NCI-H1092 treated with DMSO at 0.1 percent for 48 hours (cell line): ENCODE measurements at regions not wholly inside any gene's neighbourhood (a gene's known extent, or its start where the extent isn't known, plus 50 kb on each side); places are given as distances from the start of the nearest gene placed in this dataset.
"Not testable (repeated sequence)": the region's sequence is repeated elsewhere in the genome, so short reads cannot be mapped to it uniquely, and the experiment has no call there.

ENCODE experiments used
- DNase-seq: peaks from one replicate; lab custom pipeline; 2025; lab: John Stamatoyannopoulos, UW

GRCh38 chr9:81022177-81022576, 667.2 kb downstream of the TLE1 start:
- no peak for DNase-seq

DNA sequence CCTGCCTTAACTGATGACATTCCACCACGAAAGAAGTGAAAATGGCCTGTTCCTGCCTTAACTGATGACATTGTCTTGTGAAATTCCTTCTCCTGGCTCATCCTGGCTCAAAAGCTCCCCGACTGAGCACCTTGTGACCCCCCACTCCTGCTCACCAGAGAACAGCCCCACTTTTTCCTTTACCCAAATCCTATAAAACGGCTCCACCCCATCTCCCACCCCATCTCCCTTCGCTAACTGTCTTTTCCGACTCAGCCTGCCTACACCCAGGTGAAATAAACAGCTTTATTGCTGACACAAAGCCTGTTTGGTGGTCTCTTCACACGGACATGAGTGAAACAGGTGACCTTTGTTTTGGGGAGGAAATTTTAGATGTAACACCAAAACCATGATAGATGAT, 674.4 kb downstream of the TLE1 start:
- DNase-seq, result not testable (repeated sequence)

DNA sequence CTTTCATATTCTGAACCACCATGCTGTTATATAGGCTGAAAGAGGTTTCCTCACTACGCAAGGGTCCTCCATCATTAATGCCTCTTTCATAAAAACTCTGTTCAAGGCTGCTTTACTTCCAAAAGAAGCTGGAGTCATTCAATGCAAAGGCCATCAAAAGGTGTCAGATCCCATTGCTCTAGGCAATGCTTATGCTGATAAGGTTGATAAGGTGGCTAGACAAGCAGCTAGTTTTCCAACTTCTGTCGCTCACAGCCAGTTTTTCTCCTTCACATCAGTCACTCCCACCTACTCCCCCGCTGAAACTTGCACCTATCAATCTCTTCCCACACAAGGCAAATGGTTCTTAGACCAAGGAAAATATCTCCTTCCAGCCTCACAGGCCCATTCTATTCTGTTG, 676.2 kb downstream of the TLE1 start:
- not testable (repeated sequence) for DNase-seq

- no peak for DNase-seq
These were observed 686.4 kb downstream of the TLE1 start for GRCh38 chr9:81002906-81003305.

GRCh38 chr9:81002242-81002641, 687.1 kb downstream of the TLE1 start:
- DNase-seq, result no peak

DNA sequence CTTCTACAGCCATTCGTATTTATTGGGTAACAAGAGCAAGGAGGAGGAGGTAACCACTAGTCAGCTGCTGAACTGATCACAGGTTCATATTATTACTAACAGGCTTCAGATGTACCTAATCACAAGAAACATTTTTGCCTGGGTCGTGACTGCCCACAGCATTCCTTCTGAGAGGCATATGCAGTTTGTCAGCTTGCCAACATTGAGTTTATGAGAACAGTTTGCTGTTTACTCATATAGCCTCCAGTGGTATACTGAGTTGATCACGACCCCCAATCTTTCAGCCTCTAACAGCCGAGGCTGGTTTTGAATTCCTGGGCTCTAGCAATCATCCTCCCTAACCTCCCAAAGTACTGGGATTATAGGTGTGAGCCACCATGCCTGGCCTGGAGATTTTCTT, 693.6 kb downstream of the TLE1 start:
- no peak for DNase-seq

- DNase-seq, result no peak
These were observed 694.5 kb downstream of the TLE1 start for GRCh38 chr9:80994892-80995291.

GRCh38 chr9:80985595-80985994, 703.8 kb downstream of the TLE1 start:
- not testable (repeated sequence) for DNase-seq

DNA sequence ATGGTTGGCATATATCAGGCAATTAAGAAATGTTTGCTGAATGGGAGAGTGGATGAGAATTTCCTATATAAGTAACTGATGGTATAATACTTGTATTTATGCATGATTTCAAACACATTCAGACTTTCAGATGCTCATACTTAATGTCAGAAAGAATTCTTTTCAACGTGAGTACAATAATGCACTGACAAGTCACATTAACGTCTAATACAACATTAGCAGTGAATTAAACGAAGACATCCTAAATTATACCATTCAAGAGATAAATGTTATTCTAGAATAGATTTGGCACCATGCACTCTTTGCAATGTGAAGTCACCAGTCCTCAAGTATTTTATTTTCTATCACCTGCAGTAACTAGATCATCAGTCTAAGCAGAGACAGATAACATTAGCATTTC, 712.9 kb downstream of the TLE1 start:
- no peak for DNase-seq

DNA sequence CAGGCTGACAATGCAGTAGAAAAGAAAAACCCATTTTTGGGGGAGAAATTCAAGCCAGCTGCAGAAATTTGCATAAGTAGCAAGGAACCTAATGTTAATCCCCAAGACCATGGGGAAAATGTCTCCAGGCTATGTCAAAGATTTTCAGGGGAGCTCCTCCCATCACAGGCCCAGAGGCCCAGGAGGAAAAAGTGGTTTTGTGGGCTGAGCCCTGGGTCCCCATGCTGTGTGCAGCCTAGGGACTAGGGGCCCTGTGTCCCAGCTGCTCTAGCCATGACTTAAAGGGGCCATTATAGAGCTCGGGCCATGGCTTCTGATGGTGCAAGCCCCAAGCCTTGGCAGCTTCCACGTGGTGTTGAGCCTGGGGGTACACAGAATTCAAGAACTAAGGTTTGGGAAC, 719.0 kb downstream of the TLE1 start:
- DNase-seq, result not testable (repeated sequence)

- no peak for DNase-seq
These were observed 720.7 kb downstream of the TLE1 start for GRCh38 chr9:80968611-80969010.

- no peak for DNase-seq
These were observed 724.4 kb downstream of the TLE1 start for GRCh38 chr9:80964914-80965313.

- no peak for DNase-seq
These were observed 725.0 kb downstream of the TLE1 start for GRCh38 chr9:80964374-80964773.

- DNase-seq, result no peak
These were observed 731.5 kb downstream of the TLE1 start for GRCh38 chr9:80957801-80958200.

GRCh38 chr9:80954521-80954920, 734.8 kb downstream of the TLE1 start:
- DNase-seq, result no peak

DNA sequence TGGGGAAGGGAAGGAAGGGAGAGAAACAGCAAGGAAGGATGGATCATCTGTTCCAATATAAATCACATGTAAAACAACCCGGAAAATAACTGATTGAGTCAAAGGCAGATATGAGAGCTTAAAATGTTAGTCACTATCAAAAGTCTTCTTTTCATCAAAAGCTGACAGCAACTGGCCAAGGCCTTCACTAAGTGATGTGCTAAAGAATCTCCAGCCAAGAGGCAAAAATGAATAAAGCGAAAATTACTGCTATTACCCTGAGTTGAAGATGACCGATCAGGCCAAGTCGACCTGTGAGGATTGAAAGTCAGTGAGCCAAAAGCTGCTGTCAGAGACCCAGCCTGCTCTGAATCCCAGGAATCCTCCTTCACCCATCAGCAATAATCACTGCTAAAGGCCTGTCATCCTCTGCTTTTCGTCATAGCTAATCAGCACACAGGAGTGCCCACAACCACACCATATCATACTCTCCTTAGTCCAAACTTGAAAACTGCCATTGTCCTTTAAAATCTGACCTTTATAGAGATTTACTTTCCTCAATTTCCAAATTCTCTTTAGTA, 736.9 kb downstream of the TLE1 start:
- DNase-seq, result no peak

DNA sequence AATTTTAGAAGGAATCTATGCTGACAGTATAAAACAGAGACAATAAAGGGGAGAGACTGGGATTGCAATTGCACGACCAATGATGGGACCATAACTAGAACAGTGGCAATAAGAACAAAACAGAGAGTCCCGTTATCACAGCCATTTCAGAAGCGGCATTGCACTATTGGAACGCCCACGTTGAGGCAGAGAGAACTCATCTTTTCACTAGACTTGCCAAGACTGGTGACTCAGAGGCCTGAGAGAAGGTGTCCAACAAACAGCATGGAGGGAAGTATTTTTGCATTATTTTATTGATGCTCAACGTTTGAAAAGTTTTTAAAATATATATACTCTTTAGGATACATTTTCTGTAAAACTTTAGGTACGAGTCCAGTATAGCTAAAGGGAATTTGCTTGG, 737.7 kb downstream of the TLE1 start:
- DNase-seq, result no peak

DNA sequence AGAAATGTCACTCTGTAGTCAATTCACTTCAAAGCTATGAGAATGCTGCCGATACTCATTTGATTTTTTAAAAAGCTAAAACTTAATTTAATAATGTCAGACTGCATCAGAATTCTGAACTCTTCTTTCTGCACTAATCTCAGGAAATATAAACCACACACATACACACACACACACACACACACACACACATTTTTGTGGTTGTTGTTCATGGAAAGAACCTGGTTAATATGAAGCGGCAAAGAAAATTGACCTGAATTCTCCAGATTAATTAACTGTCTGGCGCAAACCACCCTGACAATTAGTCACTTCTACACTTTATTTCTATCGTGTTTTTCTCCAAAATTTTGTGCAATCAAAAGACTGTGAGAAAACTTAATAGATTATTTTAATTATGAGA, 740.5 kb downstream of the TLE1 start:
- no peak for DNase-seq

DNA sequence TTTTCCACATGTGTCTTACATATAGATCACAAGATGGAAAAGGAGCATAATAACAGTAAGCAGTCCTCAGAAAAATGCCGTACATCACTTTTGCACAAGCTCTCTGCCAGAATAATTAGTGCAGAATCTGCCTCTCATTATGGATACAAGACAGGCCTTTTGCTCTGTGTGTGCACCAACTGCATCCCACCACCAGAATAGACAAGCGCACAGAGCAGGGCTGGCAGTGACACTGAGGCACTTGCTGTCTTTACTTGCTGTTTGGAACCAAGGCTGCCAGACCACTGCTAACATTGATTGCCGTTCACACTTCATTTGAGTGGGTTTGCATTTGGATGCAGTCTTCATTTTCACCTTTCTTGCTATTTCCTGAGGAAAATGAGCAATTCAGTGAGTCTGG, 741.3 kb downstream of the TLE1 start:
- no peak for DNase-seq

DNA sequence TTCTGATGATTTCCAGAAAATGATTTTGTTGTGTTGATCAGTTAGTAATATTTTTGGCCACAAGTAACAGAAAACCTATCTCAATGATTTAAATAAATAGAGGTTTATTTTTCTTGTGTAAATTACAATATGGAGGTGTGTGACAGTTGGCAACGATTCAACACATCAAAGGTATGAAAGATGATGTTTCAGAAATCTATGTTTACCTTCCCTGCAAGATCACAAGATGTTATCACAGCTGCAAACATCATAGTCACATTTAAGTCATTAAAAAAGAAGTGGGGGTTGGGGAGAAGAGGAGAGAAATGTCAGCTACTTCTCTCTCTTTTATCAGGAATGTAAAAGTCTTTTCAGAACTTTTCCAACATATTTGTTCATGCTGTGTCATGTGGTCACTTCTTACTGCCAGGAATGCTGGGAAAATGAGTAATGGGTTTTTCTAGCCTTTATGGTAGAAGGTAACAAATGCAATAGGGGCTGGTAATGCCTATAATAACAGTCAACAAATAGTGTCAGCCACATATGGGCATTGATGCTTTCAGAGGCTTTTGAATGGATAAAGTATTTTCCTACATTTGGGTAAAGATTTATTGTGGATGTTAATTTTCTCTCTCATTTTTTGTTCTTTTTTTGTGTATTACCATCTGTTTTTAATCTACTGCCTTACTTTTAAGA, 742.7 kb downstream of the TLE1 start:
- DNase-seq, result no peak

DNA sequence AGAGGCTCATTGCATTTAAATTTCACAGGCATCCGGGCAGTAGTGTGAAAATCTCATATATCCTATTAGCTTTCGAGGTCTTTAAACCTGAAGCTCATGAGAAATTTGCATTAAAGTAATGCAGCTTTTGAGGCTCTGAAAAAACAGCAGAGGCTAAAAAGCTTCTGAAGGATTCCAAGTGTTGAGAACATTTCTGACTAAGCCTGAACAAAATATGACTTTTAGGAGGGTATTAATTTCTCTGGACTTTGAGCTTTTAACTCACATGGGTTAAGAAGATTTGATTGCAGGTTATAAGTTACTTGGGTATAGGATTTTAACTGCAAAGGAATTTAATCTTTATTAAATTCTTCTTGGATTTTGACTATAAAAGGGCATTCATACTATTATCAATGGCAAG, 743.9 kb downstream of the TLE1 start:
- no peak for DNase-seq

GRCh38 chr9:80937645-80938044, 751.7 kb downstream of the TLE1 start:
- DNase-seq, result no peak

DNA sequence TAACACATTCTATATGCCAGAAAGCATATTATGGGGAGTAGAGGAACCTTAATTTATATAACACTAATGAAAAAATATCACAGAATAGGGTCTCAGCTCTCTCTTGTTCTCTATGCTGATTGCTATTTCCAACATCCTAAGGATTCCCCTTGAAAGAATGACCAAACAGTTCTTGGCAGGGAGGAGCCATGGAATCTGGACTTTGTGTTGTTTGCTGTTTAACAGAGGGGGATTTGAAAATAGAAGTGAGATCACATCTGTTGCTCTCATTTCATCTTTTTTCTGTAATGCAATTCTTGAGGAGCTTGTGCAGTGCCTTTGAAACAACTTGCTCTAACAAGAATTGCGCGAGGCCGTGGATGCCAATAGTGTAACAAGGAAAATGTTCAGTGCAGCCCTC, 755.3 kb downstream of the TLE1 start:
- DNase-seq, result no peak
